ENCODE measurements at regions not wholly inside any gene's neighbourhood (a gene's known extent, or its start where the extent isn't known, plus 50 kb on each side); places are given as distances from the start of the nearest gene placed in this dataset.

- no peak for TF ChIP-seq CTCF (IDR thresholded peaks at IDR 0.05; ENCODE audit: low read depth, low read length, missing input control)
- TF ChIP-seq RXRA (IDR thresholded peaks at IDR 0.05): no peak
- TF ChIP-seq RAD21 (IDR thresholded peaks at IDR 0.05): no peak
- no peak for TF ChIP-seq MAX (IDR thresholded peaks at IDR 0.05)
- TF ChIP-seq GABPA (IDR thresholded peaks at IDR 0.05 in 1 of 2, conservative IDR thresholded peaks at IDR 0.05 in 1 of 2): no peak
These were observed 792.1 kb upstream of the SPRY2 start for GRCh38 chr13:81133066-81133465.
